Activated CD8-positive, alpha-beta T cell treated with anti-CD3 and anti-CD28 coated beads for 36 hours (primary cell): ENCODE measurements at regions not wholly inside any gene's neighbourhood (a gene's known extent, or its start where the extent isn't known, plus 50 kb on each side); places are given as distances from the start of the nearest gene placed in this dataset.

Source experiments
- ATAC-seq: fragments of 200-7000 bp; cut with Tn5 transposase; one replicate; pipeline ENCODE4 v1.10.0; 2021; ENCODE audit warnings: mild to moderate bottlenecking, moderate library complexity
- CTCF ChIA-PET: fragments of 350-600 bp; sonication (Branson Sonifier 250); formaldehyde crosslinking; loops from one replicate; lab custom pipeline; 2021; ENCODE audit warnings: antibody characterized with exemption; lab: Charles Lee
- POLR2A ChIA-PET: fragments of 350-600 bp; sonication (Branson Sonifier 250); formaldehyde crosslinking; loops from one replicate; lab custom pipeline; 2021; ENCODE audit warnings: antibody characterized with exemption; lab: Charles Lee
- DNase-seq: peaks from one replicate; pipeline ENCODE4 v3.0.0-alpha.2; 2020
- H3K27ac Mint-ChIP-seq: one replicate; pipeline ENCODE4 v1.8.0; 2021; ENCODE audit warnings: mild to moderate bottlenecking, mixed read lengths
- H3K27me3 Mint-ChIP-seq: one replicate; pipeline ENCODE4 v1.8.0; 2021; ENCODE audit warnings: mixed read lengths
- H3K36me3 Mint-ChIP-seq: one replicate; pipeline ENCODE4 v1.8.0; 2021; ENCODE audit warnings: low read depth, mixed read lengths
- H3K4me1 Mint-ChIP-seq: one replicate; pipeline ENCODE4 v1.8.0; 2021; ENCODE audit warnings: low read depth, mixed read lengths
- H3K4me3 Mint-ChIP-seq: one replicate; pipeline ENCODE4 v1.8.0; 2021; ENCODE audit warnings: mild to moderate bottlenecking, moderate library complexity, mixed read lengths
- H3K9me3 Mint-ChIP-seq: one replicate; pipeline ENCODE4 v1.8.0; 2021; ENCODE audit warnings: mixed read lengths
- intact Hi-C: fragments of 100-400 bp; cut with micrococcal nuclease; formaldehyde crosslinking; loops from one replicate; pipeline ENCODE4 v1.10.0; 2022
- TF ChIP-seq, protein P1 (sequence below): fragments of 200-600 bp; IDR thresholded peaks from one replicate; pipeline ENCODE4 v1.8.0; 2022; ENCODE audit warnings: antibody characterized with exemption, mild to moderate bottlenecking

DNA sequence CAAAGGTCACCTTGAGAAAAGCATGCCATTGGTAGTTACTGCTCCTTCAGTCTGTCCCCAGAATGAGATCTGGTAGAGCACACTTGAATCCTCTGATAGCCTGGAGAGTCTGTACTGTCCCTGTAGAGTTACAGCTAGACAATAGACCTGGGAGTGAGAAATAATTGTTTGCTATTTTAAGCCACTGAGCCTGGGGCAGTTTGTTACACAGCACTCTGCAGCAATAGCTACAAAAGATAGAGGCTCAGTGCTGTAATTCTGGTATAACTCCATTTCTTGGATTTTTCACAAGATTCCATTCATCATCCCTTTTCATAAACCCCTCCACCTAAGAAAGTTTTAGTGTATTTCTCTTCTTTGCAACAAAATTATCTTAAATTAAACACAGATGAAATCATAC is 242.7 kb upstream of the ARRDC4 start:
- ATAC-seq (no peak), DNase-seq (no peak)
- H3K4me3 Mint-ChIP-seq, result no peak overlapping the region
- no peaks in the 10 kb centered on the region for H3K4me1 Mint-ChIP-seq
- no peaks in the 10 kb centered on the region for H3K36me3 Mint-ChIP-seq
- intact Hi-C loops, result no loop called here
- TF ChIP-seq, protein P1, sequence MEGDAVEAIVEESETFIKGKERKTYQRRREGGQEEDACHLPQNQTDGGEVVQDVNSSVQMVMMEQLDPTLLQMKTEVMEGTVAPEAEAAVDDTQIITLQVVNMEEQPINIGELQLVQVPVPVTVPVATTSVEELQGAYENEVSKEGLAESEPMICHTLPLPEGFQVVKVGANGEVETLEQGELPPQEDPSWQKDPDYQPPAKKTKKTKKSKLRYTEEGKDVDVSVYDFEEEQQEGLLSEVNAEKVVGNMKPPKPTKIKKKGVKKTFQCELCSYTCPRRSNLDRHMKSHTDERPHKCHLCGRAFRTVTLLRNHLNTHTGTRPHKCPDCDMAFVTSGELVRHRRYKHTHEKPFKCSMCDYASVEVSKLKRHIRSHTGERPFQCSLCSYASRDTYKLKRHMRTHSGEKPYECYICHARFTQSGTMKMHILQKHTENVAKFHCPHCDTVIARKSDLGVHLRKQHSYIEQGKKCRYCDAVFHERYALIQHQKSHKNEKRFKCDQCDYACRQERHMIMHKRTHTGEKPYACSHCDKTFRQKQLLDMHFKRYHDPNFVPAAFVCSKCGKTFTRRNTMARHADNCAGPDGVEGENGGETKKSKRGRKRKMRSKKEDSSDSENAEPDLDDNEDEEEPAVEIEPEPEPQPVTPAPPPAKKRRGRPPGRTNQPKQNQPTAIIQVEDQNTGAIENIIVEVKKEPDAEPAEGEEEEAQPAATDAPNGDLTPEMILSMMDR, result no peak
- no peak overlapping the region for H3K27ac Mint-ChIP-seq
- peaks cover 1% of the 10 kb centered on the region for H3K27me3 Mint-ChIP-seq
- ChIA-PET CTCF (no interaction called here), POLR2A (interaction anchor here (0.6 kb wide), 1 partner anchor 657 kb away, joined by 3 read pairs; no protein-coding TSS in a partner anchor)
- peaks cover 12% of the 10 kb centered on the region for H3K9me3 Mint-ChIP-seq

- intact Hi-C loops, result no loop called here
- H3K36me3 Mint-ChIP-seq, result no peaks in the 10 kb centered on the region
- H3K4me1 Mint-ChIP-seq, result no peaks in the 10 kb centered on the region
- ChIA-PET CTCF (no interaction called here), POLR2A (no interaction called here)
- H3K27me3 Mint-ChIP-seq, result no peaks in the 10 kb centered on the region
- peaks cover 12% of the 10 kb centered on the region for H3K9me3 Mint-ChIP-seq
- H3K27ac Mint-ChIP-seq, result no peak overlapping the region
- ATAC-seq (no peak), DNase-seq (no peak)
- H3K4me3 Mint-ChIP-seq, result no peak overlapping the region
- TF ChIP-seq, protein P1, result no peak
Observed at GRCh38 chr15:97718509-97718908, 242.0 kb upstream of the ARRDC4 start.

DNA sequence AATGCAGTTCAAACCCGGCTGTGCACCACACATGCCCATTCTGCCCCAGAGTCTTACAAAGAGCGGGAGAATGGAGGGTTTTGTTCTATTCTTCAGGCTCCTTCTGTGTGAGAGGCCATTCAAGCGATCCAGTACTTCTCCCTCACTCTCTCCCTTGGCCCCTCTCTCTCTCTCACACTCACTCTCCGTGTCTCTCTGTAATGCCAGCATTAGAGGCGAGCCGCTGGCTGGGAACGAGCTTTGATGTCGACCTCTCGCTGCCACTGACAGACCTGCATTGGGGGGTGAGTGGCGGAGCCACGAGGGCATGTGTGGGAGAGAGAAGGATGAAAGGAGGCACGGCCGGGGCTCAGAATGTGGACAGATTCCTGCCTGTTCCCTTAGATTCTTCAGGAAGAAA is 231.7 kb upstream of the ARRDC4 start:
- H3K4me1 Mint-ChIP-seq, result no peaks in the 10 kb centered on the region
- TF ChIP-seq, protein P1, result no peak
- peaks cover 2% of the 10 kb centered on the region for H3K9me3 Mint-ChIP-seq
- ChIA-PET CTCF (no interaction called here), POLR2A (no interaction called here)
- no peaks in the 10 kb centered on the region for H3K36me3 Mint-ChIP-seq
- H3K27me3 Mint-ChIP-seq, result no peaks in the 10 kb centered on the region
- ATAC-seq (no peak), DNase-seq (no peak)
- no peak overlapping the region for H3K4me3 Mint-ChIP-seq
- no peak overlapping the region for H3K27ac Mint-ChIP-seq
- intact Hi-C loops, result no loop called here

DNA sequence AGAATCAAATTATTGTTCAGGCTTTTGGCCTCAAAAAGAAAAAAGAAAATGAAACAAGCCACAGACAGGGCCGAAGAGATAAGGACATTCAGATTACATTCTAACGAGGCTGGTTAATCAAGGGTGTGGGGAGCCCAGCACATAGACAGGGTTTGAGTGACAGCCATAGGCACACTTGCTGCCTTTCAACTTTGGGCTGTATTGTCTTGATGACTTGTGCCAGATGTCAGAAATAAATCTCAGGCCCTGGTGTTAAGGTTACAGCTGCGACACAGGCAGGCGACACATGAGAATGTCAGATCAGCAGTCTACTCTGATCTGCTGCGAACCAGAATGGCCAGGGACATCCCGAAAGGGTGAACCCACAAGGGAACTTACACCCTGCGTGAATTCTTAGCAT is 231.2 kb upstream of the ARRDC4 start:
- H3K36me3 Mint-ChIP-seq, result no peaks in the 10 kb centered on the region
- ATAC-seq (no peak), DNase-seq (no peak)
- intact Hi-C loops, result no loop called here
- TF ChIP-seq, protein P1, result no peak
- CTCF ChIA-PET, result no interaction called here
- no peak overlapping the region for H3K4me3 Mint-ChIP-seq
- peaks cover 2% of the 10 kb centered on the region for H3K9me3 Mint-ChIP-seq
- no peaks in the 10 kb centered on the region for H3K27me3 Mint-ChIP-seq
- no peaks in the 10 kb centered on the region for H3K4me1 Mint-ChIP-seq
- POLR2A ChIA-PET, result no interaction called here
- no peak overlapping the region for H3K27ac Mint-ChIP-seq

GRCh38 chr15:97730315-97730714 is 230.2 kb upstream of the ARRDC4 start:
- intact Hi-C loops, result no loop called here
- TF ChIP-seq, protein P1, result no peak
- POLR2A ChIA-PET, result no interaction called here
- Mint-ChIP-seq H3K4me3 (no peak overlapping the region), H3K27me3 (no peaks in the 10 kb centered on the region), H3K4me1 (no peaks in the 10 kb centered on the region), H3K9me3 (peaks cover 2% of the 10 kb centered on the region), H3K27ac (no peak overlapping the region), H3K36me3 (no peaks in the 10 kb centered on the region)
- ATAC-seq (no peak), DNase-seq (no peak)
- CTCF ChIA-PET, result no interaction called here
